Ectodermal cell (in vitro differentiated cells): ENCODE measurements at regions not wholly inside any gene's neighbourhood (a gene's known extent, or its start where the extent isn't known, plus 50 kb on each side); places are given as distances from the start of the nearest gene placed in this dataset.
"Not testable (repeated sequence)": the region's sequence is repeated elsewhere in the genome, so short reads cannot be mapped to it uniquely, and the experiment has no call there.

Source experiments
- H3K27ac ChIP-seq: 2 replicates; pipeline ENCODE4 v1.7.0; 2013; ENCODE audit warnings: mild to moderate bottlenecking, low read depth, low read length; ENCODE audit not compliant: insufficient read depth, poor library complexity, severe bottlenecking
- H3K27me3 ChIP-seq: 2 replicates; pipeline ENCODE4 v1.7.0; 2013; ENCODE audit warnings: mild to moderate bottlenecking, low read length; ENCODE audit not compliant: insufficient read depth, control insufficient read depth, poor library complexity, severe bottlenecking
- H3K36me3 ChIP-seq: one replicate; pipeline ENCODE4 v1.7.0; 2013; ENCODE audit warnings: low read length; ENCODE audit not compliant: control insufficient read depth, insufficient read depth
- H3K4me1 ChIP-seq: one replicate; pipeline ENCODE4 v1.7.0; 2013; ENCODE audit warnings: low read length; ENCODE audit not compliant: control insufficient read depth, insufficient read depth
- H3K4me3 ChIP-seq: 2 replicates; pipeline ENCODE4 v1.7.0; 2013; ENCODE audit warnings: low read depth, low read length, control low read depth; ENCODE audit not compliant: insufficient read depth
- H3K9me3 ChIP-seq: 2 replicates; pipeline ENCODE4 v1.7.0; 2013; ENCODE audit warnings: mild to moderate bottlenecking, low read length, moderate library complexity; ENCODE audit not compliant: control insufficient read depth
- WGBS, 2 experiments: methylation state at CpG; one replicate each; pipeline ENCODE4 v1.1.7; 2013; ENCODE audit warnings: missing lambda C conversion rate in 2 of 2; 5-methylcytosine and 5-hydroxymethylcytosine counted together

GRCh38 chr7:68601826-68602225, 996.4 kb upstream of the AUTS2 start:
- H3K9me3 ChIP-seq: no peaks in the 10 kb centered on the region

GRCh38 chr7:68604541-68604940, 993.7 kb upstream of the AUTS2 start:
- H3K9me3 ChIP-seq: peaks cover 6% of the 10 kb centered on the region

More at GRCh38 chr7:68601826-68602225, 996.4 kb upstream of the AUTS2 start:
- Histone ChIP-seq H3K27ac (no peak overlapping the region), H3K27me3 (no peaks in the 10 kb centered on the region), H3K4me3 (no peak overlapping the region), H3K36me3 (no peaks in the 10 kb centered on the region), H3K4me1 (no peaks in the 10 kb centered on the region)
- 89 to 91% methylated on average over 4 of the region's 4 CpGs for WGBS, 2 experiments

GRCh38 chr7:68610701-68611100, 987.6 kb upstream of the AUTS2 start:
- H3K9me3 ChIP-seq: peaks cover 6% of the 10 kb centered on the region
- H3K27ac ChIP-seq: no peak overlapping the region
- no peaks in the 10 kb centered on the region for H3K36me3 ChIP-seq
- no peak overlapping the region for H3K4me3 ChIP-seq
- no peaks in the 10 kb centered on the region for H3K4me1 ChIP-seq
- WGBS, 2 experiments: 91 to 100% methylated on average over 1 of the region's 1 CpG
- H3K27me3 ChIP-seq: no peaks in the 10 kb centered on the region

More at GRCh38 chr7:68604541-68604940, 993.7 kb upstream of the AUTS2 start:
- Histone ChIP-seq H3K4me3 (no peak overlapping the region), H3K27me3 (no peaks in the 10 kb centered on the region), H3K36me3 (no peaks in the 10 kb centered on the region), H3K27ac (no peak overlapping the region), H3K4me1 (no peaks in the 10 kb centered on the region)
- WGBS, 2 experiments: 87 to 96% methylated on average over 1 of the region's 1 CpG

- Histone ChIP-seq H3K27me3 (no peaks in the 10 kb centered on the region), H3K9me3 (no peaks in the 10 kb centered on the region), H3K4me3 (no peak overlapping the region), H3K36me3 (no peaks in the 10 kb centered on the region), H3K4me1 (no peaks in the 10 kb centered on the region), H3K27ac (no peak overlapping the region)
- WGBS, 2 experiments: 86 to 92% methylated on average over 6 of the region's 6 CpGs
Measured at GRCh38 chr7:68613405-68613804, 984.9 kb upstream of the AUTS2 start.

- no peaks in the 10 kb centered on the region for H3K9me3 ChIP-seq
- no peaks in the 10 kb centered on the region for H3K27me3 ChIP-seq
- no peak overlapping the region for H3K4me3 ChIP-seq
- 89 to 97% methylated on average over 3 of the region's 4 CpGs for WGBS, 2 experiments
- H3K4me1 ChIP-seq: no peaks in the 10 kb centered on the region
- no peaks in the 10 kb centered on the region for H3K36me3 ChIP-seq
- H3K27ac ChIP-seq: no peak overlapping the region
Measured at GRCh38 chr7:68613897-68614296, 984.4 kb upstream of the AUTS2 start.

GRCh38 chr7:68619526-68619925, 978.7 kb upstream of the AUTS2 start:
- WGBS, 2 experiments: 86 to 96% methylated on average over 3 of the region's 3 CpGs
- no peaks in the 10 kb centered on the region for H3K36me3 ChIP-seq
- H3K27me3 ChIP-seq: no peaks in the 10 kb centered on the region
- no peaks in the 10 kb centered on the region for H3K9me3 ChIP-seq
- H3K4me3 ChIP-seq: no peak overlapping the region
- H3K4me1 ChIP-seq: no peaks in the 10 kb centered on the region
- no peak overlapping the region for H3K27ac ChIP-seq

DNA sequence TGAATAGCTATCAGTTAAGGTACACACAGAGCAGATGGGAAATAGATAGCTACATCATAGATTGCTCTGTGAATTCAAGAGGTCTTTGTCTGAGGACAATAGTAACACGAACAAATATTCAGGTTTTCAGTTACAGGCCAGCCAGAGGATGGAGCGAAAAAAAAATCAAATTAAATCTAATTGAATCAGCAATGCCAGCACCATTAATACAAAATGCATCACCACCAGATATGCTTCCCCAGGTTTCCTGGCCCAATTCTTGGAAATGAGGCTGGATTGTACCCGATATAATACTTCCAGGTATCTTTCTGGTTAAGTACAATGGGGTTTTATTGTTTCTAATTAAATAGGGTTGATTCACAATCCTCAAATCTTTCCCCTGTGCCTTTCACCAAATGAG, 975.8 kb upstream of the AUTS2 start:
- Histone ChIP-seq H3K4me3 (no peak overlapping the region), H3K27me3 (no peaks in the 10 kb centered on the region), H3K36me3 (no peaks in the 10 kb centered on the region), H3K9me3 (no peaks in the 10 kb centered on the region), H3K27ac (no peak overlapping the region), H3K4me1 (peaks cover 6% of the 10 kb centered on the region)
- 94 to 99% methylated on average over 2 to 3 of the region's 3 CpGs for WGBS, 2 experiments

- Histone ChIP-seq H3K9me3 (no peaks in the 10 kb centered on the region), H3K36me3 (no peaks in the 10 kb centered on the region), H3K4me1 (peaks cover 10% of the 10 kb centered on the region), H3K4me3 (no peak overlapping the region), H3K27me3 (no peaks in the 10 kb centered on the region), H3K27ac (no peak overlapping the region)
- 91 to 93% methylated on average over 1 of the region's 1 CpG for WGBS, 2 experiments
Measured at GRCh38 chr7:68623030-68623429, 975.2 kb upstream of the AUTS2 start.

GRCh38 chr7:68627247-68627864, 970.9 kb upstream of the AUTS2 start:
- no peak overlapping the region for H3K4me3 ChIP-seq
- H3K4me1 ChIP-seq: peaks cover 10% of the 10 kb centered on the region
- H3K9me3 ChIP-seq: no peaks in the 10 kb centered on the region
- no peak overlapping the region for H3K27ac ChIP-seq
- H3K27me3 ChIP-seq: no peaks in the 10 kb centered on the region
- 87 to 97% methylated on average over 2 of the region's 2 CpGs for WGBS, 2 experiments
- H3K36me3 ChIP-seq: no peaks in the 10 kb centered on the region

GRCh38 chr7:68630914-68631313, 967.4 kb upstream of the AUTS2 start:
- not testable (repeated sequence) for H3K4me1 ChIP-seq, H3K9me3 ChIP-seq, H3K27ac ChIP-seq, H3K27me3 ChIP-seq, H3K36me3 ChIP-seq, H3K4me3 ChIP-seq
- WGBS, 2 experiments: 91 to 95% methylated on average over 3 of the region's 3 CpGs

GRCh38 chr7:68640103-68640502, 958.2 kb upstream of the AUTS2 start:
- no peaks in the 10 kb centered on the region for H3K27me3 ChIP-seq
- no peak overlapping the region for H3K27ac ChIP-seq
- H3K4me3 ChIP-seq: no peak overlapping the region
- no peaks in the 10 kb centered on the region for H3K4me1 ChIP-seq
- no peaks in the 10 kb centered on the region for H3K36me3 ChIP-seq
- 91 to 95% methylated on average over 1 to 2 of the region's 3 CpGs for WGBS, 2 experiments
- H3K9me3 ChIP-seq: no peaks in the 10 kb centered on the region
